Ovary (tissue), 3 donors: ENCODE measurements at regions not wholly inside any gene's neighbourhood (a gene's known extent, or its start where the extent isn't known, plus 50 kb on each side); places are given as distances from the start of the nearest gene placed in this dataset.

Experiments
- CTCF ChIP-seq, 3 donors: fragments of 450-650 bp in 2 of 3; fragments of 200-600 bp in 1 of 3; IDR thresholded peaks; one replicate each; pipeline versions ENCODE4 v1.5.1 to v1.8.0; 2016 to 2022; ENCODE audit warnings: antibody characterized with exemption in 3 of 3, mild to moderate bottlenecking in 1 of 3
- POLR2A ChIP-seq: fragments of 450-650 bp; IDR thresholded peaks from one replicate; pipeline ENCODE4 v1.6.1; 2017; ENCODE audit warnings: antibody characterized with exemption, mild to moderate bottlenecking, moderate library complexity
- donor health status: DM: no; HTN: no; CAD: no.

DNA sequence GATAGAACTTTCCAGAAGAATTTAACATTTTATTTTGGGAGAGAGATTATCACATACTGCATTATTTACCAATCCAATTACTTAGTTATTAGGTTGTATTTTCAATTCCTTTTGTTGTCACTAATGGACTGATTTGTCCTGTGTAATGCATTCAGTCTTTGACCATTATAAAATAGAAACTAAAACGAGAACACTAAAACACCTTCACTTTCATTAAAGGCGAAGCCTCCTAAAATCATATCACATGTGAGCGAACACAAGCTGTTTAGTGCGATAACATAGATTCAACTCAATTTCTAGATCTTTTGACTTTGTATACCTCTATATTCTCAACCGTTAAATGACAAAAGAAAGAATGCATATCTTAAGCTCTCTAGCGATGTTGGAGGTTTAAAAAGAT is 253.4 kb downstream of the VGLL3 start:
- TF ChIP-seq CTCF (IDR thresholded peaks at IDR 0.05) (no peak), POLR2A (no peak)
